GM19397 (cell line): ENCODE measurements at regions not wholly inside any gene's neighbourhood (a gene's known extent, or its start where the extent isn't known, plus 50 kb on each side); places are given as distances from the start of the nearest gene placed in this dataset.

Source experiments
- ATAC-seq: cut with Tn5 transposase; IDR thresholded peaks from one replicate; pipeline ENCODE4 v1.9.1; 2021; ENCODE audit warnings: mild to moderate bottlenecking, moderate library complexity; ENCODE audit not compliant: unreplicated experiment

DNA sequence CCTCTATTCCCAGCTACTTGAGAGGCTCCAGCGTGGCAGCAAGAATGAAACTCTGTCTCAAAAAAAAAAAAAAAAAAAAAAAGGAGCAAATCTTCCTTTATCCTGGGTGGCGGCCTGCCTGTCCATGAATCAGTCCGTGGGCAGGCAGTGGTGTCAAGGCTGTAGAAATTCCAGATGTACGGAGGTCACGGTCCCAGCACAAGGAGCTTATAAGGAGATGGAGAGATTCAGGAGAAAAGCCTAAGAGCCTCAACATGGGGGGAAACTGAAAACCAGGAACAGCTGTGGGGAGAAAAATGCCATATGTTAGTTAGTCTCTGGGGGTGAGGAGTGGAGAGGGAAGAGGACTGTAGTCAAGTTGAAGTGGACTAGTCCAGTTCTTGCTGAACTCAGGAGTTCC is 130.5 kb upstream of the CRY1 start:
- no peak for ATAC-seq

DNA sequence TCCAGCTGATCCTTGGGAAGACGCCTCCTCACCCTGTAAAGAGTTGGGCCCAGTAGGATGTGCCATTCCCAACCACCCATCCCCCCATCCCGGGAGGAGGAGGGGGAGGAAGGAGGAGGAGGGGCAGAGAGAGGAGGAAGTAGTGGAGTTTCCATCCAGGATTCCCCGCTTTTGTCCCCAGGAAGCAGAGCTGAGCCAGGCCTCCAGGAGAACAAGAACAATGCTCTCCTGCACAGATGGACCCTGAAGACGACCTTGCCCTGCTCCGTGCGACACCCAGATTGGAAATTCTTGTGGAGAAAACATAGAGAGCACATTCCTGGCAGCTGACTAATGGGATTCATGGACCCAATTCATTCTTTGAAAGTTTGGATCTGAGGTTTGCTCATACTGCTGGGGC is 132.3 kb upstream of the CRY1 start:
- ATAC-seq, result no peak

DNA sequence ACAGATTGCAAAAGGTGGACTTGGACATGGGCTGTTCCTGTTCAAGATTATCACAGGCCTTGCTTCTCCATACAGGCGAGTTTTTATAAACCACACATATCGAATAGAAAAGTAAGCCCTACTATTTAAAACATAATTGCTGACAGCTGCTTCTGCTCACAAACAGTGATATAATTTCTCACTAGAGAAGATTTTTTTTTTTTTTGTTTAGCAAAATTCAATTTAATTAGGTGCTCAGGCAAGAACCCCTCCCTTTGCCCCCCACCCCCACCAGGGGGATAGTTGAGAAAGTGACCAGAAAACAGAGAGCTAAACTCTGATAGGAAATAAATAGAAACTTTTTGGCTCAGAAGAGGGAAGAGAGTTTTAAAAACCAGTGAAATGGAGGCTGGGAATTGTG is 132.8 kb upstream of the CRY1 start:
- ATAC-seq, result no peak

DNA sequence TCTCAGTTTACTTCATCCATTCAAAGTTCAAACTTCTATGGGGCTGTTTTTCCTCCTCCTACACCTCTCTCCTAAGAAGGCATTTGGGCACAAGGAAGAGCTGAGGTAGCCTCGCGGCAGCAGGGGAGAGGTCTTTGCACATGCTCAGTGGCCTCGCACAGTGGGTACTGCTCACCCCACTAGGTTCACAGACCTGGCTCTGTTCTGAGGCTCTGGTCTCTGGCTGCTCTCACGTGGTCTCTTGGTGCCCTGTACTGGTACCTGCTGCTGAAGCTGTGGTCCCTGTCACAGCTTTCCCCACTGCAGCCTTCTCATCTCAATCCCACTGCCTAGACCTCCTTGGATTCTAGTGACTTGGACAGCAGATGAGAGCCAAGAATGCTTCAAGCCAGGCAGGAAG is 134.7 kb upstream of the CRY1 start:
- ATAC-seq, result no peak

- no peak for ATAC-seq
Measured at GRCh38 chr12:107229827-107230226, 136.5 kb upstream of the CRY1 start.

- no peak for ATAC-seq
Measured at GRCh38 chr12:107231303-107231702, 138.0 kb upstream of the CRY1 start.

GRCh38 chr12:107233551-107233950 is 140.2 kb upstream of the CRY1 start:
- no peak for ATAC-seq

DNA sequence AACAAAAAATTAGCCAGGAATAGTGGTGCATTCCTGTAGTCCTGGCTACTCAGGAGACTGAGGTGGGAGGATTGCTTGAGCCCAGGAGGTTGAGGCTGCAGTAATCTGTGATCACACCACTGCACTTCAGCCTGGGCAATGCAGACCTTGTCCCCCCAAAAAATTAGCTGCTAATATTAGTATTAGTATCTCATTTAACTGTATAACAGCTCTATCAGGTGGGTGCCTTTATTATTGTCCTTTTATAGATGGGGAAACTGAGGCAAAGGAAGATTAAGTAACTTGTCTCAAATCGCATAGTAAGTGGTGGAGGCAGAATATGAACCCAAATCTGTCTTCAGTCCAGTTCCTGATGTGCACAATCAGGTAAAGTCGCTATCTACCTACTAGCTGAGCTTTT is 142.3 kb upstream of the CRY1 start:
- no peak for ATAC-seq

DNA sequence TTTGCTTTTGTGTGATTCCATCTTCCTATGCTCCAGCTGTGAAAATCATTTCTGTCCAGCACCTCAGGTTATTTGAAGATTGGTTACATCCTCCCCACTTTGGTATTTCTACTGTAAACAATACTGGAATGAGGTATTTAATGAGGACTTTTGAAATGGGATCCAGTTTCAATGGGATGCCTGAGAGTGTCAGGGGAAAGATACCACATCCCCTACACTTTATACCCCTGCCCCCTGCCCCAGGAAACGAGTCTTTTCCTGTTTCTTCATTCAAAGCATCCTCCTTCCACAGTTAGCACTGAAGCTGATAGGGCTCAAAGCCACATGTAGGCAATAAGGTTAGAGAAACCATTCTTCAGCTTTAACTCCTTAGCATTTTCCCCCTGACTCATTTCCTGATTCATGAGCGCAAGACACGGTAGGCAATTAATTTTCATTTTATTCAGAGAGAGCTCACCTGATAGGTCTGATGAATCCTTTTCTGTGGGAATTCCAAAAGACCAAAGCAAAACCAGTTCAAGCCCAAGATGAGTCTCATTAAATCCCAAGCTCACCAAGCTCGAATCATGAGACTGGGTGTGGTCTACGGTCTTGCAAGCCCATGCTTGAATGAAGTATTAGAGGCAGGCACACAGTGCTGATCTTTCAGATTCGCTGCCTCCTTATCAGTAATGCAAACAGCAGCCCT is 143.6 kb upstream of the CRY1 start:
- no peak for ATAC-seq

- no peak for ATAC-seq
Measured at GRCh38 chr12:107238296-107238695, 144.9 kb upstream of the CRY1 start.

DNA sequence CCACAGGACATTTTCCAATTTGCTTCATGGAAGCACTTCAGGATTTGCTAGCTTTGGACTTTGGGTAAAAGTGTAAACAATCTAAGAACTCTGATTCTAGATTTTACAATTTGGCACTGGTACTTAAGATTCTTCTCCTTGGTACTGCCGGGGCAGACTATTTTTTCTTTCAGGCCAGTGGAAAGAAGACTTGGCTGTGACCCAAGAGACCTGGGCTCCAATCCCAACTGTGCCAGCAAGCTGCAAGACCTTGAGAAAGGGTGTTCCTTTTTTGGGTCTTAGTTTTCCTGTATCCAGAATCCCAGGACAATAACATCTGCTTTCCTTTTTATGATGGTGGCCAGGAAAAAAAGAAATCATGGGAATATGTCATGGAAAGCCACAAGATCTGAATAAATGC is 148.1 kb upstream of the CRY1 start:
- ATAC-seq, result no peak

DNA sequence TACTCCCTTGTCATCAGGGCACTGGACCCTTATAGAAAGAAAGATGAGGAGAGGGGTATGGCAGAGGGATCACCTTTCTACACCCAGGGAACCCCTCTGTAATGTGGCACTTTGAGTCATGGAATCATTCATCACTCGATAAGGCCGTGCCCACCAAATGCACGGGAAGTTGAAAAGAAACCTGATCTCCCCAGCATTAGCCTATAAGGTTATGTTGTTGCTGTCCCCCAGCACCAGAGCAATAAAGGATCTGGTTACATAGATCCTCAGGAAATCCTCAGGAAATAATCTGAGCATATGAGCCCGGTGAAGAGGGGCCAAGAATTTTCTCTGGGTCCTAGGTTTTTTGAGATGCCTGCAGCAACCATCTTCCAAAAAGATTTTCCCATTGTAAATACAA is 148.8 kb upstream of the CRY1 start:
- no peak for ATAC-seq

GRCh38 chr12:107243341-107243740 is 150.0 kb upstream of the CRY1 start:
- no peak for ATAC-seq

- no peak for ATAC-seq
Measured at GRCh38 chr12:107244584-107244983, 151.2 kb upstream of the CRY1 start.

GRCh38 chr12:107247650-107248049 is 154.3 kb upstream of the CRY1 start:
- ATAC-seq, result no peak

DNA sequence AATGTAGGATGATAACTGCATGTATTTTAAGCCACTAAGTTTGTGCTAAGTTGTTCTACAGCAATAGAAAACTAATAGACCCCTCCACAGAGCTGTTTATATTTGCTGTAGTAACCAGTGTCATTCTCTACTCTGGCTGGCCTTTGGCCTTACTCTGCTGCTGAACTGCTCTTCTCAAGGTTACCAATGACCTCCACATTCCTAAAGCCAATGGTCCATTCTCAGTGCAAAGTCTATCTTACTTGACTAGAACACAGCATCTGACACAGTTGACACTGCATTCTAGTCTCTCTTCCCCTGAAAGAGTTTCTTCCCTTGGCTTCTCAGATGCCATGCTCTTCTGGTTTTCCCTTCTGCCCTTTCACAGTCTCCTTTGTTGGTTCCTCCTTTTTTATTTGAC is 154.8 kb upstream of the CRY1 start:
- no peak for ATAC-seq

- ATAC-seq, result no peak
Measured at GRCh38 chr12:107251288-107251687, 157.9 kb upstream of the CRY1 start.

GRCh38 chr12:107253361-107253760 is 160.0 kb upstream of the CRY1 start:
- no peak for ATAC-seq

DNA sequence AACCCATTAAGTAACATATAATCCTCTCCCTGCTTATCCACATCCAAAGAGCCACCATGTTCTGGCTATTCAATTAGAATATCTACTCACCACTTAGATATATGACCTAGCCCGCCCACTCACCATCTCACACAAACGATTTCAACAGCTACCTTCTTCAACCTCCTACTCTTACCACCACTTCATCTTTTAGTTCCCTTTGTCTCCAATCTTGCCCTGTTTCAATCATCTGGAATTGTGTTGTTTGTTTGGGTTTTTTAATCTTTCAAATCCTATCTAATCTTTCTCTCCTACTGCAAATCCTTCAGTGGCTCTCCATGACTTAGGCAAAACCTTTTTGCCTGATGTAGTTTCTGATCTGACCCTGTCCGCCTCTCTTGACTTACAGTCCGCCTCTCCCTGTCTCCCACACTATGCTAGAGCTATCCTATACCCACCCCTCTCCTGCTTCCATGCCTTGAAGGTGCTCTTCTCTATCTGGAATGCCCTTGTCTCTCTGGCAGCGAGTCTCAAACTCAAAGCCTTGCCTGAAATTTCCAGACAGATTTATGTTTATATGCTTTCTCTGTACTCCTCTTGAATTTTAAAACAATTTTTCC is 161.0 kb upstream of the CRY1 start:
- ATAC-seq, result no peak

- ATAC-seq, result no peak
Measured at GRCh38 chr12:107258780-107259179, 165.4 kb upstream of the CRY1 start.

- ATAC-seq, result no peak
Measured at GRCh38 chr12:107263980-107264379, 170.6 kb upstream of the CRY1 start.

DNA sequence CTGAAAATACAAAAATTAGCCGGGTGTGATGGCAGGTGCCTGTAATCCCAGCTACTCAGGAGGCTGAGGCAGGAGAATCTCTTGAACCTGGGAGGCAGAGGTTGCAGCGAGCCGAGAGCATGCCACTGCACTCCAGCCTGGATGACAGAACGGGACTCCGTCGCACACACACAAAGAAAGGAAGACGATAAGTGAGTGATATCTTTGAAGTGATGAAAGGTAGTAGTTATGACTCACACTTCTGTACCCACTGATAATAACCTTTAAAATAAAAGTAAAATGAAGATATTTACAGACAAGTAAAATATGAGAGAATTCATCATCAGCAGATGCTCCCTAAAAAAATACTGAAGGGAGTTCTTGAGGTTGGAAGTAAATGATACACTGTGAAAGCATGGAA is 171.3 kb upstream of the CRY1 start:
- no peak for ATAC-seq

DNA sequence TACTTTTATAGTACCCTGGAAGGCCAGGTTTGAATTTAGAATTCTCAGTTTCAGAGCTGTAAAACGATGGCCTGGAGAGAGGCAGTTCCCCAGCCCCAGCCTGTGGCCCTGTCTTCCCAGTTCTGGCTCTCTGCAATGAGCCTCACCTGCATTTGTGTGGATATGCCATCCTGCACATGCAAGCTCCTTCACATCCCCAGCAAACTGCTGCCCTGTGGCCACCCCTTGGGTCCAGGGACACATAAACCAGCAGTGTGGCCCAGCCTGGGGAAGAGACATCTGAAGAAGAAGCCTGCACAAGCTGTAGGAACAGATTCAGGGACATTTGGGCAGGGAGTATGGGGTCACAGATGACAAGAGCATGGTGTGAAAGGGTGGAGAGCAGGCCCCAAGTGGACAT is 174.3 kb upstream of the CRY1 start:
- no peak for ATAC-seq
